CD4-positive, alpha-beta T cell treated with Interleukin-1 beta for 1 hour (primary cell): ENCODE measurements at regions not wholly inside any gene's neighbourhood (a gene's known extent, or its start where the extent isn't known, plus 50 kb on each side); places are given as distances from the start of the nearest gene placed in this dataset.

ENCODE experiments used
- DNase-seq, 2 donors: peaks; one replicate each; pipeline ENCODE4 v3.0.0-alpha.2; 2020 to 2022

- DNase-seq: no peak
Observed at GRCh38 chr3:111244760-111245159, 173.1 kb downstream of the NECTIN3 start.

GRCh38 chr3:111246967-111247760, 175.5 kb downstream of the NECTIN3 start:
- DNase-seq: no peak

DNA sequence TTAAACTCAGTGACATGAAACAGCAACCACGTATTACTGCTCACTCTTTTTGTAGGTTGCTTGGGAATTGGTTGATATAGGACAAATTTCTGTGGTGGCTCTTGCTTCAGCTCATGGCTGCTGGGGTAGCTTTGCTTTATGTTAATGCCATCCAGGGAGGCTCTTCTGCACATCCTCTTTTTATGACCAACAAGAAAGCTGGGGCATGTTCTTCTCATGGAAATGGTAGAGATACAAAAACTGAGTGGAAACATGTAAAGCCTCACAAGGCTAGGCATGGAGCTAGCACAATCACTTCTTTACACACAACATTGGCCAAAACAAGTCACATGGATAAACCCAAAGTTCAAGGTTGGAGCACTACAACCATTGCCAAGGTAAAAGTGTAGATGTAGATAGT, 176.8 kb downstream of the NECTIN3 start:
- no peak for DNase-seq

DNA sequence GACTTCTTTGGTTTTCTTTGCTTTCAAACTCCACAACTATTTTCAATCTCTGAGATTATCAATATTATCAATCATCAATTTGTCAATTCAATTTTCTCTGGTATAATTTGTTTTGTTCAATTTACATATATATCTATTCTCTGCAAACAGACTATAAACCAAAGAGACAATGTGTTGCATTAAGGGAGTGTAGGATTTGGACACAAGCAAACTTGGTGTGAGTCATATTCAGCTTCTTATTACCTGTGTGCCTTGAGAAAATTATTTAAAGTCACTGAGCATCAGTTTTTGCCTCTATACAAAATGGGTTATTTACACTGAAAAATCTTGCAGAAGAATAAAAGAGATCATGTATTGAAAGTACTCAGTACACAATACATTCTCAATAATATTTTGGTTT, 177.8 kb downstream of the NECTIN3 start:
- DNase-seq: no peak

DNA sequence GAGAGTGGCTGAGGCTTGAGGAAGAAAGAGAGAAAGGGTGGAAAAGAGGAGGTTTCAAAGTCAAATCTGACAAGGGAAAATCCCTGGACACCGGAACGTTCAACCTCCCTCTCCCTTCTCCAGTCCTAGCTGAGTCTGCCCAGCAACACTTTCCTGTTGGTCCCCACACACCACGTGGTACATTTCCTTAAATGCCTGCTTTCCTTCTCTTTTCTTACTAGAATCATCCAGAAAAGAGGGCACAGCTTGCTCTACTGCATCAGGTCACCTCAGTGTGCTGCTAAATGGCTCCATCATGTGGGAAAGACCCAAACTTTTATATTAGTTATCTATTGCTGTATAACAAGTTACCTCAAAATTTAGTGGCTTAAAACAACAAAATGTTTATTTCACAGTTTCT, 181.2 kb downstream of the NECTIN3 start:
- peak in 1 of 2 donors; percentile 5 for DNase-seq

DNA sequence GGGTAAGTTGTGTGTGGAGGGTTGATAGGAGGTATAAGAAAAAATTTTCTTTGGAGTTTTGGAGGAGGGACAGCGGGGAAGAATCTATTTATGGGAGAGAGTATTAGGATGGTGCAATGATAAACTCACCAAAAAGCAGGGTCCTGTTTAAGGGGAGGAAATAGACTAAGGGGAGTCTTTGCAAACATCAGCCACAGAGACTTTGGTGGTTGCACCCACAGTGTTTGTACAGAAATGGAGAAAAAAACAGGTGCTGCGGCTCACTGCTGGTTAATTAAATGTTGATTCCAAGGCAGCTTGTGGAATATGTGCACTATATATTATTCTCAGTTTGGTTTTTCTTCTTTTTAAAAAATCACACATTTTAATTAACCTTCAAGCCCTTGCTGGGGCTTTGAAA, 182.1 kb downstream of the NECTIN3 start:
- DNase-seq: no peak

GRCh38 chr3:111260878-111261277, 189.3 kb downstream of the NECTIN3 start:
- peak in 1 of 2 donors; percentile 4 for DNase-seq

- no peak for DNase-seq
Observed at GRCh38 chr3:111269777-111270176, 198.2 kb downstream of the NECTIN3 start.

DNA sequence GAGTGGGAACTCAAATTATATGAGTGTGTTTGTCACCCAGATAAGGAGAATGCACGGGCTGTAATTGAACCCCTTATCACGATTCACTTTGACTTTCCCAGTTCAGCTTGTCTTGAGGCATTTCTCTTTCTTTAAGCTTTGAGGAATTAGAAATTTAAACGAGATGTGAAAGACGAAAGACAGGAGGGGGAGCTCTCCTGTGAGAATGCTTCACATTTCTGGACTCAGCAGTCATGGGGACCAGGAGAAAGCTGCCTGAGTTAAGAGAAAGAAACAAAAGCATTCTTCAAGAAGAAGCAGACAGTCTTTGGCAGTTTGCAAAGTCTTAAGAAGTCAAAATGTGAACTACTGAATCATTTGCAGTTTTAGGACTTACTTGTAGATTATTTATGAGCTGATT, 205.6 kb downstream of the NECTIN3 start:
- DNase-seq: no peak

DNA sequence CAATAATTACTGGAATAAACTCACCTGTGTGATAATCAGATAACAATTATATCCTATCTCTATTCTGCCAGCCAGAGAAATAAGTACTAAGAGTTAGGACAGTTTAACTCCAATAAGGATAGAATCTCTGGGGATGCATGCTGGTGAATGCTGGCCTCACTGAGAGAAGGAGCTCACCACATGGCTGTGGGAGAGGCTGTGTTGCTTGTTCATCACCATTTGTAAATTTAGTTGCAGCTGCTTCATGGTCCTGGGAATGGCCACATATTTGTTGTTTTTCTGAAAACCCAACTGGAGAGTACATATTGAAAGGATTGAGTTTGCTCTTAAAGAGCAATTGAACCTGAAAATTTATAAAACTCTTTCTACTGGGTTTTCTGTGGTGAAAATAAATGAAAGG, 207.3 kb downstream of the NECTIN3 start:
- DNase-seq: no peak

DNA sequence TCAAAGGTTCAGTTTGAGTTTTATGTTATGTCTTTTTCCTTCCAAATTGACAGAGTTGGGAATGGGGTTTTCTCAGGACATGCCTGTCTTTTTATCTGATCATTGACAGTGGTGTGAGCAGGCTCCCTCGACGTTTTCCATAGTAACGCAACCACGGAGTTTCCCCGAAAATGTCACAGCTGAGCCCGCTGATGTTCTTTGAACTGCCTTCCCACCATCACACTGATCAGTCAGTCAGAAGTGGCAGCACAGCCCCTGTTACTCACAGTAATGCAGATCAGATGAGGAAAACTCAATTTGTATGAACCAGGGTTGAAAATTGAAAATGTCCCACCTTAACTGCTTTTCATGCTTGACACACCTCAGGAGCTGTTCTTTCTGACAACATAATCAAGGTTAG, 210.4 kb downstream of the NECTIN3 start:
- no peak for DNase-seq

GRCh38 chr3:111283165-111283564, 211.5 kb downstream of the NECTIN3 start:
- DNase-seq: no peak

GRCh38 chr3:111284503-111285183, 213.0 kb downstream of the NECTIN3 start:
- DNase-seq: no peak

DNA sequence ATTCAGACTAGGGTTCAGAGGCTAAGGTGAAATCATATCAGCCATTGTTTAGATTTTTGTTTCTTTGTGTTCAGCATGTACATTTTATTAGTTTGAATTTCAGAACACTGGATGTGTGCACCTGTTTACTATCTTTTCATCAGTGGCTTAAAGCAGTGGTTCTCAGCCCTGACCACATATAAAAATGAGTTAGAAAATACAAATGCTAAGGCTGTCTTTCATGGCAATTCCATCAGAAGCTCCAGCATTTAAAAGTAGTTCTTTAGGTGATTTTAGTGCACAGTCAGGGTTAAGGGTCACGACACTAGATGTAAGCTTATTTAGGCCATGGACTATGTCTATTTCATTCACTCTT, 213.5 kb downstream of the NECTIN3 start:
- DNase-seq: no peak

- no peak for DNase-seq
Observed at GRCh38 chr3:111285694-111286093, 214.1 kb downstream of the NECTIN3 start.

DNA sequence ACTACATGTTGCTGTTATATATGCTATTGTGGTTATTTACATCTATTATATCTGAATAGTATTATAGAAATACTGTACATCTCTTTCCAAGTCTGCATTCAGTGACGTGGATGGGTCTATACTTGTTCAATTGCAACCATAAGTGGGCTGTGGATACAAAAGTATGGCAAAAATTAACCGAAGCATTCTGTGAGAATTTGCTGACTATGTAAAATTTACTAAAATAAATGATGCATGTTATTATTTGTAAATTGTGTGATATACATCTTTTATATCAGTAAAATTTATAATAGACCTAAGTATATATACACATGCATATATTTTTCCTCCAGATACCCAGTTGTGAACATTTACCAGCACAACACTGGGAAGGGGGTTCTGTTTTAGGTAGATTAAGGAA, 215.1 kb downstream of the NECTIN3 start:
- no peak for DNase-seq

DNA sequence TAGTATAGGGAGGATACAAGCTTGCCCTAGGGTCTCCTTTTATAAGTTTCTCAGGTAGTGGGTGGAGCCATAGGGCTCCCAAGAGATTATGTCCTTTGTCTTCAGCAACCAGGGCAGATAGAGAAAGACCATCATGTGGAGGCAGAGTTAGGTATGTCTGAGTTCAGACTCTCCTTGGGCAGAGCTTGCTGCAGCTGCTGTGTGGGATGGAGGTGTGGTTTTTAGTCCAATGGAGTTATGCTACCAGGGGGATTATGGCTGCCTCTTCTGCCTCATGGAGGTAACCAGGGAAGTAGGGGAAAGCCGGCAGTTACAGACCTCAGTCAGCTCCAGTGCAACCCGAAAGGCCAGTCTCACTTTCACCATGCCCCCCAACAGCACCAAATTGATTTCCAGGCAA, 220.5 kb downstream of the NECTIN3 start:
- no peak for DNase-seq

- DNase-seq: no peak
Observed at GRCh38 chr3:111299192-111299615, 227.6 kb downstream of the NECTIN3 start.

DNA sequence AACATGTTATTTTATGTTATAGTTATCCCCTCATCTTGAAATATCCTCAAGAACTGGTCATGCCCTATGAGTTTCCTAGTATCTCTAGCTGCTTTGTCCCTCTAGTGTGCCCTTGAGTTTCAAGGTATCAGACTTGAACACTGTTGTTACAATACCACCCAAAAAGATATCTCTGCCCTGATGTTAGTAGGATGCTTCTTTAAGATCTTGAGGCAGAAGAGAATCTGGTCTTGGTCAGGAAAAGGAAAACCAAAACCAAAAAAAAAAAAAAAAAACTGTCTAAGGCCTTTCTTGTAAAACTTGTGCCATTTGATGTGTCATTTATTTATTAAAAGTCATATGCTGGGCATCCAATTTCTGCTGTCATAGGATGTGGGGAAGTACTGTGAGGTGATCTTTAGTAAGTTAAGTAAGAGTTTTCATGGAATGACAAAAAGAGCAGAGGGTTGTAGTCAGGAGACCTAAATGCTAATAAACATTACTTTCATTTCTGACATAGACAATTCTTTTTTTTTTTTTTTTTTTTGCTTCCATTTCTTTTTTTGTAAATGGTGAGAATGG, 229.7 kb downstream of the NECTIN3 start:
- no peak for DNase-seq

GRCh38 chr3:111302063-111302462, 230.4 kb downstream of the NECTIN3 start:
- DNase-seq: no peak

- DNase-seq: no peak
Observed at GRCh38 chr3:111303760-111304159, 232.1 kb downstream of the NECTIN3 start.

DNA sequence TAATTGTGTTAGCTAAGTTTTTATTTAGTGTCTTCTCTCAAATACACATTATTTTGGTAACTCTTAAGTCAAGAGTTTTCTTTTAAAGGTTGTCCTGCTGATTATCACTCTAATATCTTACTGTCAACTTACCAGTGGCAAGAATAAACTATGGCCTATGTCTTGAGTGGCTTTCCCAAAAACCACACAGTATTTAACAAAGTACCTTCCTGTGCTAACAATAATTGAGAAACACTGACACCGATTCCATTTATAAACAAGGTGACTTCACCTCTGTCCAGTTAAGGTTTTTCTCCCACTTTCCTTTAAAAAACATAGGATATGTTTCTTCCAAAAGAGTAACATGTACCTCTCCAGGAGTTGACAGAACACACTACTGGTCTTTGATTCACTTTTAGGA, 234.3 kb upstream of the CD96 start:
- no peak for DNase-seq

- DNase-seq: no peak
Observed at GRCh38 chr3:111311126-111311525, 230.9 kb upstream of the CD96 start.

GRCh38 chr3:111311709-111312235, 230.2 kb upstream of the CD96 start:
- DNase-seq: peak in 1 of 2 donors; percentile 13
